Endothelial cell (in vitro differentiated cells): ENCODE measurements at regions not wholly inside any gene's neighbourhood (a gene's known extent, or its start where the extent isn't known, plus 50 kb on each side); places are given as distances from the start of the nearest gene placed in this dataset.

Source experiments
- DNase-seq: peaks from one replicate; pipeline ENCODE4 v3.0.0; 2021; ENCODE audit warnings: low spot score
- H3K27ac Mint-ChIP-seq: one replicate; pipeline ENCODE4 v1.8.0; 2021; ENCODE audit warnings: mixed read lengths, inconsistent platforms; ENCODE audit not compliant: unreplicated experiment
- H3K27me3 Mint-ChIP-seq: one replicate; pipeline ENCODE4 v1.8.0; 2021; ENCODE audit warnings: mild to moderate bottlenecking, moderate library complexity, mixed read lengths, inconsistent platforms; ENCODE audit not compliant: unreplicated experiment
- H3K36me3 Mint-ChIP-seq: one replicate; pipeline ENCODE4 v1.8.0; 2021; ENCODE audit warnings: mild to moderate bottlenecking, low read depth, mixed read lengths, inconsistent platforms; ENCODE audit not compliant: unreplicated experiment
- H3K4me1 Mint-ChIP-seq: one replicate; pipeline ENCODE4 v1.8.0; 2021; ENCODE audit warnings: mild to moderate bottlenecking, mixed read lengths, inconsistent platforms; ENCODE audit not compliant: unreplicated experiment
- H3K4me3 Mint-ChIP-seq: one replicate; pipeline ENCODE4 v1.8.0; 2021; ENCODE audit warnings: mild to moderate bottlenecking, mixed read lengths, inconsistent platforms; ENCODE audit not compliant: unreplicated experiment
- H3K9me3 Mint-ChIP-seq: one replicate; pipeline ENCODE4 v1.8.0; 2021; ENCODE audit warnings: mixed read lengths, inconsistent platforms; ENCODE audit not compliant: unreplicated experiment
- CTCF ChIP-seq: fragments of 200-600 bp; sonication (generic); IDR thresholded peaks from one replicate; pipeline ENCODE4 v1.5.0; 2021; ENCODE audit warnings: antibody characterized with exemption; ENCODE audit not compliant: unreplicated experiment

- Mint-ChIP-seq H3K9me3 (no peaks in the 10 kb centered on the region), H3K4me1 (peaks cover 81% of the 10 kb centered on the region), H3K27me3 (peaks cover 15% of the 10 kb centered on the region), H3K4me3 (no peak overlapping the region), H3K27ac (peak overlapping the region; percentile 98), H3K36me3 (no peaks in the 10 kb centered on the region)
- no peak for DNase-seq
- no peak for TF ChIP-seq CTCF
These were observed 135.2 kb upstream of the HAAO start for GRCh38 chr2:42927334-42928160.

- peaks cover 15% of the 10 kb centered on the region for H3K27me3 Mint-ChIP-seq
- no peak for DNase-seq
- no peak overlapping the region for H3K4me3 Mint-ChIP-seq
- H3K27ac Mint-ChIP-seq = peak overlapping the region; percentile 98
- no peaks in the 10 kb centered on the region for H3K36me3 Mint-ChIP-seq
- no peaks in the 10 kb centered on the region for H3K9me3 Mint-ChIP-seq
- TF ChIP-seq CTCF = no peak
- peaks cover 82% of the 10 kb centered on the region for H3K4me1 Mint-ChIP-seq
These were observed 134.3 kb upstream of the HAAO start for GRCh38 chr2:42926434-42927333.

- Mint-ChIP-seq H3K4me3 (no peak overlapping the region), H3K4me1 (peaks cover 75% of the 10 kb centered on the region), H3K36me3 (no peaks in the 10 kb centered on the region), H3K27ac (peak overlapping the region; percentile 100), H3K9me3 (no peaks in the 10 kb centered on the region), H3K27me3 (peaks cover 15% of the 10 kb centered on the region)
- TF ChIP-seq CTCF = no peak
- no peak for DNase-seq
These were observed 133.5 kb upstream of the HAAO start for GRCh38 chr2:42925742-42926433.

- TF ChIP-seq CTCF = no peak
- H3K27ac Mint-ChIP-seq = peak overlapping the region; percentile 100
- H3K4me1 Mint-ChIP-seq = peaks cover 62% of the 10 kb centered on the region
- no peaks in the 10 kb centered on the region for H3K36me3 Mint-ChIP-seq
- peaks cover 8% of the 10 kb centered on the region for H3K27me3 Mint-ChIP-seq
- no peaks in the 10 kb centered on the region for H3K9me3 Mint-ChIP-seq
- no peak overlapping the region for H3K4me3 Mint-ChIP-seq
- no peak for DNase-seq
These were observed 132.1 kb upstream of the HAAO start for GRCh38 chr2:42924418-42924886.
